Astrocyte of the cerebellum (primary cell): ENCODE measurements at regions not wholly inside any gene's neighbourhood (a gene's known extent, or its start where the extent isn't known, plus 50 kb on each side); places are given as distances from the start of the nearest gene placed in this dataset.
"Not testable (repeated sequence)": the region's sequence is repeated elsewhere in the genome, so short reads cannot be mapped to it uniquely, and the experiment has no call there.

Experiments
- DNase-seq: peaks from one replicate; pipeline ENCODE4 v3.0.0-alpha.2; 2011; ENCODE audit warnings: low read depth
- H3K4me3 ChIP-seq: 2 replicates; pipeline ENCODE4 v1.5.1; 2011; ENCODE audit warnings: mild to moderate bottlenecking, low read depth, low read length, moderate library complexity
- CTCF ChIP-seq: IDR thresholded peaks from 2 replicates; pipeline ENCODE4 v1.5.1; 2012; ENCODE audit warnings: low read length, low read depth, moderate library complexity, mild to moderate bottlenecking; ENCODE audit errors: missing control alignments
- in situ Hi-C: cut with HindIII; loops from 2 replicates; pipeline ENCODE4 v1.10.0; 2017; ENCODE audit warnings: low sequenced_read_pairs

- in situ Hi-C loops: no loop called here
- TF ChIP-seq CTCF: no peak
Observed at GRCh38 chr4:170497112-170497511, 407.4 kb upstream of the AADAT start.

GRCh38 chr4:170491981-170492380, 402.2 kb upstream of the AADAT start:
- no peak for DNase-seq
- TF ChIP-seq CTCF: no peak
- no peak overlapping the region for H3K4me3 ChIP-seq
- in situ Hi-C loops: no loop called here

More at GRCh38 chr4:170497112-170497511, 407.4 kb upstream of the AADAT start:
- H3K4me3 ChIP-seq: peak overlapping the region; percentile 18
- no peak for DNase-seq

GRCh38 chr4:170476351-170476750, 386.6 kb upstream of the AADAT start:
- in situ Hi-C loops: no loop called here
- TF ChIP-seq CTCF: no peak
- no peak overlapping the region for H3K4me3 ChIP-seq
- DNase-seq: no peak

- TF ChIP-seq CTCF: no peak
- DNase-seq: no peak
- in situ Hi-C loops: no loop called here
- H3K4me3 ChIP-seq: no peak overlapping the region
Observed at GRCh38 chr4:170465429-170465828, 375.7 kb upstream of the AADAT start.

- H3K4me3 ChIP-seq: no peak overlapping the region
- DNase-seq: no peak
- TF ChIP-seq CTCF: no peak
- in situ Hi-C loops: no loop called here
Observed at GRCh38 chr4:170464614-170465197, 374.9 kb upstream of the AADAT start.

GRCh38 chr4:170446782-170447181, 357.0 kb upstream of the AADAT start:
- TF ChIP-seq CTCF: no peak
- DNase-seq: no peak
- in situ Hi-C loops: no loop called here
- H3K4me3 ChIP-seq: no peak overlapping the region

GRCh38 chr4:170441146-170441545, 351.4 kb upstream of the AADAT start:
- DNase-seq, H3K4me3 ChIP-seq, in situ Hi-C loops: not testable (repeated sequence)
